T47D (cell line): ENCODE measurements at regions not wholly inside any gene's neighbourhood (a gene's known extent, or its start where the extent isn't known, plus 50 kb on each side); places are given as distances from the start of the nearest gene placed in this dataset.

Experiments
- DNase-seq, 2 experiments: peaks; one replicate each; pipeline versions ENCODE4 v3.0.0 to v3.0.0-alpha.2; 2011 to 2012; ENCODE audit warnings: low read depth in 1 of 2, low spot score in 1 of 2
- JUND ChIP-seq: IDR thresholded peaks from 2 replicates; pipeline ENCODE4 v1.6.1; 2012; ENCODE audit warnings: low read depth
- in situ Hi-C: cut with HindIII; loops from 2 replicates; pipeline ENCODE4 v1.10.0; 2016; ENCODE audit warnings: low sequenced_read_pairs, low pct_unique_long_range_greater_than_20kb

GRCh38 chr18:70491734-70492348 is 203.0 kb downstream of the SOCS6 start:
- DNase-seq: peak; percentile 11 to 72
- in situ Hi-C loops: no loop called here
- no peak for TF ChIP-seq JUND

- TF ChIP-seq JUND: no peak
- in situ Hi-C loops: no loop called here
- peak; percentile 7 to 62 for DNase-seq
Measured at GRCh38 chr18:70489986-70490933, 201.4 kb downstream of the SOCS6 start.

- TF ChIP-seq JUND: no peak
- in situ Hi-C loops: no loop called here
Measured at GRCh38 chr18:70489571-70489970, 200.7 kb downstream of the SOCS6 start.

GRCh38 chr18:70469916-70470315 is 181.1 kb downstream of the SOCS6 start:
- TF ChIP-seq JUND: no peak
- in situ Hi-C loops: no loop called here
- no peak for DNase-seq

More at GRCh38 chr18:70489571-70489970, 200.7 kb downstream of the SOCS6 start:
- no peak for DNase-seq

GRCh38 chr18:70468861-70469547 is 180.2 kb downstream of the SOCS6 start:
- no peak for TF ChIP-seq JUND
- DNase-seq: no peak
- in situ Hi-C loops: no loop called here

GRCh38 chr18:70464343-70465114 is 175.7 kb downstream of the SOCS6 start:
- TF ChIP-seq JUND: no peak
- peak; percentile 44 to 68 for DNase-seq
- in situ Hi-C loops: no loop called here

GRCh38 chr18:70463085-70463484 is 174.2 kb downstream of the SOCS6 start:
- in situ Hi-C loops: no loop called here
- no peak for DNase-seq
- TF ChIP-seq JUND: no peak

GRCh38 chr18:70462078-70462439 is 173.2 kb downstream of the SOCS6 start:
- DNase-seq: no peak
- no peak for TF ChIP-seq JUND
- in situ Hi-C loops: no loop called here

- DNase-seq: no peak
- in situ Hi-C loops: no loop called here
- TF ChIP-seq JUND: no peak
Measured at GRCh38 chr18:70461323-70462077, 172.7 kb downstream of the SOCS6 start.

GRCh38 chr18:70459731-70460130 is 170.9 kb downstream of the SOCS6 start:
- DNase-seq: no peak
- in situ Hi-C loops: no loop called here
- TF ChIP-seq JUND: no peak

GRCh38 chr18:70459251-70459650 is 170.4 kb downstream of the SOCS6 start:
- DNase-seq: no peak
- in situ Hi-C loops: no loop called here
- no peak for TF ChIP-seq JUND
